B cell (primary cell): ENCODE measurements at regions not wholly inside any gene's neighbourhood (a gene's known extent, or its start where the extent isn't known, plus 50 kb on each side); places are given as distances from the start of the nearest gene placed in this dataset.

Experiments
- ATAC-seq: fragments of 200-7000 bp; cut with Tn5 transposase; one replicate; pipeline ENCODE4 v1.10.0; 2021; ENCODE audit warnings: low read depth, mild to moderate bottlenecking, moderate number of reproducible peaks, moderate library complexity
- CTCF ChIA-PET: fragments of 350-600 bp; sonication (Branson Sonifier 250); formaldehyde crosslinking; loops from one replicate; lab custom pipeline; 2021; ENCODE audit warnings: antibody characterized with exemption, inconsistent platforms; lab: Charles Lee
- POLR2A ChIA-PET: fragments of 350-600 bp; sonication (Branson Sonifier 250); formaldehyde crosslinking; loops from one replicate; lab custom pipeline; 2021; ENCODE audit warnings: antibody characterized with exemption; lab: Charles Lee
- DNase-seq: peaks from one replicate; pipeline ENCODE4 v3.0.0; 2013
- H2AFZ ChIP-seq: 2 replicates; pipeline ENCODE4 v1.6.1; 2012; ENCODE audit warnings: mild to moderate bottlenecking, low read depth, low read length; ENCODE audit not compliant: insufficient read depth, poor library complexity, severe bottlenecking
- H3K27ac ChIP-seq, 2 donors: 1 replicate in 1 of 2; 2 replicates in 1 of 2; pipeline ENCODE4 v1.5.1; 2012 to 2013; ENCODE audit warnings: low read length in 2 of 2, mild to moderate bottlenecking in 2 of 2, moderate library complexity in 1 of 2
- H3K27me3 ChIP-seq, 4 experiments: fragments of 200-600 bp in 1 of 4; sonication (generic) in 1 of 4; replicated peaks in 1 of 4; 1 replicate in 2 of 4; 2 replicates in 2 of 4; pipeline versions ENCODE4 v1.6.1 to v1.7.0; 2013 to 2016; ENCODE audit warnings: low read length in 3 of 4, mild to moderate bottlenecking in 2 of 4, mixed read lengths in 1 of 4, moderate library complexity in 1 of 4; ENCODE audit not compliant: insufficient read depth in 4 of 4, control insufficient read depth in 3 of 4; ENCODE audit errors: control extremely low read depth in 1 of 4
- H3K36me3 ChIP-seq, 2 experiments: replicated peaks in 1 of 2; 1 replicate in 1 of 2; 2 replicates in 1 of 2; pipeline versions ENCODE4 v1.6.1 to v1.7.1; 2013; ENCODE audit warnings: low read length in 1 of 2; ENCODE audit not compliant: insufficient read depth in 2 of 2, control insufficient read depth in 1 of 2; ENCODE audit errors: control extremely low read depth in 1 of 2, extremely low read depth in 1 of 2
- H3K4me1 ChIP-seq, 2 donors: fragments of 200-600 bp in 1 of 2; sonication (generic) in 1 of 2; 1 replicate in 1 of 2; 2 replicates in 1 of 2; pipeline versions ENCODE4 v1.5.1 to v1.6.1; 2013 to 2017; ENCODE audit warnings: low read length in 2 of 2; ENCODE audit not compliant: control insufficient read depth in 2 of 2, insufficient read depth in 2 of 2
- H3K4me2 ChIP-seq: replicated peaks from 2 replicates; pipeline ENCODE3; 2012; ENCODE audit warnings: mild to moderate bottlenecking, low read depth, low read length; ENCODE audit not compliant: poor library complexity, severe bottlenecking
- H3K4me3 ChIP-seq, 5 experiments: fragments of 200-600 bp in 1 of 5; sonication (generic) in 1 of 5; 1 replicate in 3 of 5; 2 replicates in 2 of 5; pipeline versions ENCODE4 v1.5.1 to v1.7.0; 2011 to 2016; ENCODE audit warnings: low read length in 4 of 5, mild to moderate bottlenecking in 4 of 5, low read depth in 2 of 5, control low read depth in 1 of 5, moderate library complexity in 1 of 5; ENCODE audit not compliant: insufficient read depth in 1 of 5; ENCODE audit errors: control extremely low read depth in 1 of 5, extremely low read depth in 1 of 5
- H3K79me2 ChIP-seq: fragments of 200-600 bp; sonication (generic); one replicate; pipeline ENCODE4 v1.6.0; 2016; ENCODE audit warnings: low read length; ENCODE audit not compliant: control insufficient read depth, insufficient read depth
- H3K9ac ChIP-seq: fragments of 200-600 bp; sonication (generic); 2 replicates; pipeline ENCODE4 v1.6.1; 2017; ENCODE audit warnings: mild to moderate bottlenecking, low read length, moderate library complexity
- H3K9me3 ChIP-seq, 3 donors: one replicate each; pipeline versions ENCODE4 v1.6.1 to v1.7.1; 2013; ENCODE audit warnings: low read length in 2 of 3; ENCODE audit not compliant: control insufficient read depth in 2 of 3, insufficient read depth in 1 of 3; ENCODE audit errors: control extremely low read depth in 1 of 3
- H4K20me1 ChIP-seq: 2 replicates; pipeline ENCODE4 v1.6.0; 2012; ENCODE audit warnings: mild to moderate bottlenecking, low read length; ENCODE audit not compliant: insufficient read depth, control insufficient read depth, poor library complexity, severe bottlenecking
- H3K27ac Mint-ChIP-seq: one replicate; pipeline ENCODE4 v1.8.0; 2021; ENCODE audit warnings: mixed read lengths
- H3K27me3 Mint-ChIP-seq: one replicate; pipeline ENCODE4 v1.8.0; 2021; ENCODE audit warnings: mixed read lengths
- H3K4me1 Mint-ChIP-seq: one replicate; pipeline ENCODE4 v1.8.0; 2021; ENCODE audit warnings: mixed read lengths
- H3K4me3 Mint-ChIP-seq: one replicate; pipeline ENCODE4 v1.8.0; 2021; ENCODE audit warnings: mixed read lengths
- H3K9me3 Mint-ChIP-seq: one replicate; pipeline ENCODE4 v1.8.0; 2022; ENCODE audit warnings: mixed read lengths; ENCODE audit not compliant: insufficient read depth
- EZH2 ChIP-seq: IDR thresholded peaks from 2 replicates; pipeline ENCODE4 v1.6.1; 2012; ENCODE audit warnings: borderline replicate concordance, low read depth, mild to moderate bottlenecking, moderate library complexity, low read length; ENCODE audit not compliant: insufficient read depth, poor library complexity, severe bottlenecking
- WGBS: methylation state at CpG from one replicate; pipeline ENCODE4 v1.1.5; 2013; ENCODE audit warnings: missing lambda C conversion rate; ENCODE audit not compliant: insufficient coverage; 5-methylcytosine and 5-hydroxymethylcytosine counted together
- intact Hi-C: fragments of 100-400 bp; cut with micrococcal nuclease; formaldehyde crosslinking; loops from one replicate; pipeline ENCODE4 v1.10.0; 2022
- TF ChIP-seq, protein P1 (sequence below): fragments of 200-600 bp; IDR thresholded peaks from one replicate; pipeline ENCODE4 v1.8.0; 2022; ENCODE audit warnings: antibody characterized with exemption, mild to moderate bottlenecking

DNA sequence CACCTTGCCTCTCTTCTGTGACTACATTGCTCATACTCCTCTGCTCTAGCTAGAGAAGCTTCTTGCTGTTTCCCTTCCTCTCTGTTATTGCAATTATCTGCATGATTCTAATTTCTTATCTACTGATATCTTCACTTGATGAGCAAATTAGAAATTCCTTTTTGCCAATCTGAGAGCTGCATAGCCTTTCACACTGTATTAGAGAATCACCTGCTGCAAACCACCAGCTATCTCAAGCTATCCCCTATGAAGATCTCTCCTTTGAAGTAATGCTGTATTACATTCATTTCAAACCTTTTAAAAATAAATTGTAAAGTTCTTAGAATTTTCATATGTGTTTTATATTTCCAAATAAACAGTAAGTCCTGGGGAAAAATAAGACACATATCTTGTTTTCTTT, 89.0 kb upstream of the ZNF804B start:
- H3K9me3 ChIP-seq: peaks cover 0 to 5% (median 0%) of the 10 kb centered on the region in 3 donors
- Mint-ChIP-seq H3K27ac (no peak overlapping the region), H3K4me1 (no peaks in the 10 kb centered on the region), H3K9me3 (no peaks in the 10 kb centered on the region), H3K27me3 (no peaks in the 10 kb centered on the region), H3K4me3 (no peak overlapping the region)
- H3K4me1 ChIP-seq: no peaks in the 10 kb centered on the region
- ChIA-PET CTCF (no interaction called here), POLR2A (no interaction called here)
- no peak overlapping the region for H3K4me3 ChIP-seq
- ATAC-seq: no peak
- intact Hi-C loops: no loop called here
- no peaks in the 10 kb centered on the region for H3K36me3 ChIP-seq
- TF ChIP-seq, protein P1, sequence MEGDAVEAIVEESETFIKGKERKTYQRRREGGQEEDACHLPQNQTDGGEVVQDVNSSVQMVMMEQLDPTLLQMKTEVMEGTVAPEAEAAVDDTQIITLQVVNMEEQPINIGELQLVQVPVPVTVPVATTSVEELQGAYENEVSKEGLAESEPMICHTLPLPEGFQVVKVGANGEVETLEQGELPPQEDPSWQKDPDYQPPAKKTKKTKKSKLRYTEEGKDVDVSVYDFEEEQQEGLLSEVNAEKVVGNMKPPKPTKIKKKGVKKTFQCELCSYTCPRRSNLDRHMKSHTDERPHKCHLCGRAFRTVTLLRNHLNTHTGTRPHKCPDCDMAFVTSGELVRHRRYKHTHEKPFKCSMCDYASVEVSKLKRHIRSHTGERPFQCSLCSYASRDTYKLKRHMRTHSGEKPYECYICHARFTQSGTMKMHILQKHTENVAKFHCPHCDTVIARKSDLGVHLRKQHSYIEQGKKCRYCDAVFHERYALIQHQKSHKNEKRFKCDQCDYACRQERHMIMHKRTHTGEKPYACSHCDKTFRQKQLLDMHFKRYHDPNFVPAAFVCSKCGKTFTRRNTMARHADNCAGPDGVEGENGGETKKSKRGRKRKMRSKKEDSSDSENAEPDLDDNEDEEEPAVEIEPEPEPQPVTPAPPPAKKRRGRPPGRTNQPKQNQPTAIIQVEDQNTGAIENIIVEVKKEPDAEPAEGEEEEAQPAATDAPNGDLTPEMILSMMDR: no peak
- no peak overlapping the region for H2AFZ ChIP-seq
- no peak overlapping the region for H3K27ac ChIP-seq
- no peaks in the 10 kb centered on the region for H3K79me2 ChIP-seq
- no peaks in the 10 kb centered on the region for H3K27me3 ChIP-seq
- no peak for DNase-seq
- H3K4me2 ChIP-seq: no peak overlapping the region
- no peak overlapping the region for H3K9ac ChIP-seq
- H4K20me1 ChIP-seq: no peaks in the 10 kb centered on the region

DNA sequence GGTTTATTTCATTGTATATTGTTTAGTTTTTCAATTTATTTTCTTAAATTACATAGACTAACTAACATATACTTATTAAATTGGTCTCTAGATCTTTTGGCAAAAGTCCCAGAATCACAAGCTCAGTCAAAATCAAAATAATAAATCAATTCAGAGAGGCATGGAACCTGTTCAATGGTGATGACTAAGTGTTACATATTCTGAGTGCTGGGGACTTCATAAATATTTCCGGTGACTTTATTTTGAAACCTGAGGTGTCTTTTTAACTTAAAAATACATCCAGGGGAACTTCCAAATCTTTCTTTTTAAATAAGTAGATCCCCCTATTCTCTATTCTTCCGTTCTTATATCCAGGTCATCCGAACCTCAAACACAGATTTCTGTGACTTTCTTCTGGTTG, 89.6 kb upstream of the ZNF804B start:
- Histone ChIP-seq H3K79me2 (no peaks in the 10 kb centered on the region), H3K4me2 (no peak overlapping the region), H3K4me1 (no peaks in the 10 kb centered on the region), H3K27me3 (no peaks in the 10 kb centered on the region), H3K27ac (no peak overlapping the region), H4K20me1 (no peaks in the 10 kb centered on the region), H3K9ac (no peak overlapping the region), H2AFZ (no peak overlapping the region), H3K4me3 (no peak overlapping the region), H3K36me3 (no peaks in the 10 kb centered on the region), H3K9me3 (peaks cover 0 to 5% (median 0%) of the 10 kb centered on the region in 3 donors)
- Mint-ChIP-seq H3K27me3 (no peaks in the 10 kb centered on the region), H3K4me3 (no peak overlapping the region), H3K9me3 (no peaks in the 10 kb centered on the region), H3K4me1 (no peaks in the 10 kb centered on the region), H3K27ac (no peak overlapping the region)
- intact Hi-C loops: no loop called here
- 57% methylated on average over 2 of the region's 3 CpGs for WGBS
- TF ChIP-seq EZH2: no peak
- TF ChIP-seq, protein P1: no peak
- ChIA-PET POLR2A (no interaction called here), CTCF (no interaction called here)
- no peak for DNase-seq
- ATAC-seq: no peak
